Peyer's patch (tissue), 4 donors: ENCODE measurements at regions not wholly inside any gene's neighbourhood (a gene's known extent, or its start where the extent isn't known, plus 50 kb on each side); places are given as distances from the start of the nearest gene placed in this dataset.

Source experiments
- DNase-seq, 3 donors: peaks; one replicate each; pipeline ENCODE4 v3.0.0-alpha.2; 2017 to 2019
- H3K27ac ChIP-seq, 4 donors: fragments of 200-600 bp; sonication (generic); one replicate each; pipeline ENCODE4 v1.5.1; 2016 to 2019
- H3K27me3 ChIP-seq, 2 donors: fragments of 200-600 bp; sonication (generic); one replicate each; pipeline ENCODE4 v1.5.1; 2019
- H3K36me3 ChIP-seq, 3 donors: fragments of 200-600 bp; sonication (generic); one replicate each; pipeline ENCODE4 v1.5.1; 2016 to 2019
- H3K4me1 ChIP-seq, 4 donors: fragments of 200-600 bp; sonication (generic); one replicate each; pipeline ENCODE4 v1.5.1; 2016 to 2019
- H3K4me3 ChIP-seq, 4 donors: fragments of 200-600 bp; sonication (generic); 1 replicate in 3 of 4; 2 replicates in 1 of 4; pipeline ENCODE4 v1.5.1; 2016 to 2019; ENCODE audit warnings: mild to moderate bottlenecking in 1 of 4
- H3K9me3 ChIP-seq, 4 donors: fragments of 200-600 bp; sonication (generic); one replicate each; pipeline ENCODE4 v1.5.1; 2016 to 2019; ENCODE audit warnings: mild to moderate bottlenecking in 1 of 4
- CTCF ChIP-seq, 6 experiments: fragments of 450-650 bp in 4 of 6; fragments of 200-600 bp in 2 of 6; sonication (generic) in 1 of 6; IDR thresholded peaks; one replicate each; pipeline ENCODE4 v1.5.1; 2017 to 2019; ENCODE audit warnings: antibody characterized with exemption in 6 of 6, mild to moderate bottlenecking in 3 of 6, moderate library complexity in 1 of 6
- POLR2A ChIP-seq, 2 donors: fragments of 450-650 bp; IDR thresholded peaks; one replicate each; pipeline ENCODE4 v1.5.1; 2017; ENCODE audit warnings: antibody characterized with exemption in 2 of 2, mild to moderate bottlenecking in 2 of 2, moderate library complexity in 2 of 2

- H3K9me3 ChIP-seq: peaks cover 0 to 5% (median 0%) of the 10 kb centered on the region in 4 donors
- no peaks in the 10 kb centered on the region for H3K27me3 ChIP-seq
- no peak for TF ChIP-seq POLR2A (IDR thresholded peaks at IDR 0.05)
- no peak for TF ChIP-seq CTCF (IDR thresholded peaks at IDR 0.05)
- no peaks in the 10 kb centered on the region for H3K4me1 ChIP-seq
- DNase-seq: peak in 1 of 3 donors; percentile 46
- H3K4me3 ChIP-seq: no peak overlapping the region
- H3K36me3 ChIP-seq: no peaks in the 10 kb centered on the region
- no peak overlapping the region for H3K27ac ChIP-seq
These were observed 272.6 kb downstream of the TRIML1 start for GRCh38 chr4:188411805-188412204.

GRCh38 chr4:188412499-188412898 lies 273.3 kb downstream of the TRIML1 start:
- H3K4me3 ChIP-seq: no peak overlapping the region
- no peaks in the 10 kb centered on the region for H3K4me1 ChIP-seq
- peaks cover 0 to 5% (median 0%) of the 10 kb centered on the region in 4 donors for H3K9me3 ChIP-seq
- H3K27ac ChIP-seq: no peak overlapping the region
- H3K27me3 ChIP-seq: no peaks in the 10 kb centered on the region
- DNase-seq: no peak
- TF ChIP-seq POLR2A (IDR thresholded peaks at IDR 0.05) (no peak), CTCF (IDR thresholded peaks at IDR 0.05) (no peak)
- H3K36me3 ChIP-seq: no peaks in the 10 kb centered on the region

- Histone ChIP-seq H3K4me1 (no peaks in the 10 kb centered on the region), H3K4me3 (no peak overlapping the region), H3K27ac (no peak overlapping the region), H3K9me3 (peaks cover 0 to 5% (median 0%) of the 10 kb centered on the region in 4 donors), H3K36me3 (no peaks in the 10 kb centered on the region), H3K27me3 (no peaks in the 10 kb centered on the region)
- no peak for DNase-seq
- TF ChIP-seq CTCF (IDR thresholded peaks at IDR 0.05) (no peak), POLR2A (IDR thresholded peaks at IDR 0.05) (no peak)
These were observed 275.2 kb downstream of the TRIML1 start for GRCh38 chr4:188414441-188414840.

- Histone ChIP-seq H3K27ac (no peak overlapping the region), H3K4me1 (no peaks in the 10 kb centered on the region), H3K27me3 (no peaks in the 10 kb centered on the region), H3K4me3 (no peak overlapping the region), H3K9me3 (peaks cover 0 to 5% (median 0%) of the 10 kb centered on the region in 4 donors), H3K36me3 (no peaks in the 10 kb centered on the region)
- DNase-seq: no peak
- no peak for TF ChIP-seq POLR2A (IDR thresholded peaks at IDR 0.05)
- no peak for TF ChIP-seq CTCF (IDR thresholded peaks at IDR 0.05)
These were observed 277.9 kb downstream of the TRIML1 start for GRCh38 chr4:188417181-188417580.

- Histone ChIP-seq H3K27ac (no peak overlapping the region), H3K27me3 (no peaks in the 10 kb centered on the region), H3K36me3 (no peaks in the 10 kb centered on the region), H3K4me1 (no peaks in the 10 kb centered on the region), H3K9me3 (no peaks in the 10 kb centered on the region), H3K4me3 (no peak overlapping the region)
- TF ChIP-seq CTCF (IDR thresholded peaks at IDR 0.05) (no peak), POLR2A (IDR thresholded peaks at IDR 0.05) (no peak)
- DNase-seq: no peak
These were observed 283.8 kb downstream of the TRIML1 start for GRCh38 chr4:188423039-188423438.

- TF ChIP-seq CTCF (IDR thresholded peaks at IDR 0.05) (no peak), POLR2A (IDR thresholded peaks at IDR 0.05) (no peak)
- no peak for DNase-seq
- Histone ChIP-seq H3K9me3 (no peaks in the 10 kb centered on the region), H3K27ac (no peak overlapping the region), H3K4me3 (no peak overlapping the region), H3K4me1 (no peaks in the 10 kb centered on the region), H3K36me3 (no peaks in the 10 kb centered on the region), H3K27me3 (no peaks in the 10 kb centered on the region)
These were observed 289.7 kb downstream of the TRIML1 start for GRCh38 chr4:188428935-188429334.
